ENCODE measurements at regions not wholly inside any gene's neighbourhood (a gene's known extent, or its start where the extent isn't known, plus 50 kb on each side); places are given as distances from the start of the nearest gene placed in this dataset.
A peak's percentile ranks its signal among the peaks of the same experiment; 100 is the strongest.
"Not testable (repeated sequence)": the region's sequence is repeated elsewhere in the genome, so short reads cannot be mapped to it uniquely, and the experiment has no call there.

DNA sequence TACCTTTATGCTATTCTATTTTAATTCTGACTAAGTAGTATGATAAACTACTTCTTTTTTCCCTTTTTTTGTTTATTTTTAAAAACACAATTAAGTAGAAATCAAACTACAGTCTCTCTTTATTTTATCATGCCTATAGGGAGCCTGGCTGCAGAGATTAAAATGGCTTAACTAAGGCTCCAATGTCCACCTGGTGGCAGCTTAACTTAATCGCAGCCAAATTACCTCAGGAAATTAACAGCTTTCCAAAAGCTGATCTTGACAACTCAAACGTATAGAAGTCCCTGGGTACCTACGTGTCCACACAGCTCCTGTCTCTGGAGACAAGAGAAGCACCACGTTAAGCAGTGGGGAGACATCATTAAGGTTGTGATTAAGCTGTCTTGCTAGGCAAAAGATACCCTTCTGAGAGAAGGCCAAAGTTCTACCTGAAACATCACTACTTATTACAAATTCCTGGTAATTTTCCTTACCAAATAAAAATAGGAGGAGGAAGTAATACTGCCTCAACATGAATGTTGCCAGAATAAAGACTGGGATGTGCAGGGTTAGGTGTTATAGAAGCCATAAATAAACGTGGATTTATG is 63.2 kb upstream of the SNX19 start:
- TF ChIP-seq, protein P1, sequence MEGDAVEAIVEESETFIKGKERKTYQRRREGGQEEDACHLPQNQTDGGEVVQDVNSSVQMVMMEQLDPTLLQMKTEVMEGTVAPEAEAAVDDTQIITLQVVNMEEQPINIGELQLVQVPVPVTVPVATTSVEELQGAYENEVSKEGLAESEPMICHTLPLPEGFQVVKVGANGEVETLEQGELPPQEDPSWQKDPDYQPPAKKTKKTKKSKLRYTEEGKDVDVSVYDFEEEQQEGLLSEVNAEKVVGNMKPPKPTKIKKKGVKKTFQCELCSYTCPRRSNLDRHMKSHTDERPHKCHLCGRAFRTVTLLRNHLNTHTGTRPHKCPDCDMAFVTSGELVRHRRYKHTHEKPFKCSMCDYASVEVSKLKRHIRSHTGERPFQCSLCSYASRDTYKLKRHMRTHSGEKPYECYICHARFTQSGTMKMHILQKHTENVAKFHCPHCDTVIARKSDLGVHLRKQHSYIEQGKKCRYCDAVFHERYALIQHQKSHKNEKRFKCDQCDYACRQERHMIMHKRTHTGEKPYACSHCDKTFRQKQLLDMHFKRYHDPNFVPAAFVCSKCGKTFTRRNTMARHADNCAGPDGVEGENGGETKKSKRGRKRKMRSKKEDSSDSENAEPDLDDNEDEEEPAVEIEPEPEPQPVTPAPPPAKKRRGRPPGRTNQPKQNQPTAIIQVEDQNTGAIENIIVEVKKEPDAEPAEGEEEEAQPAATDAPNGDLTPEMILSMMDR (IDR thresholded peaks at IDR 0.05; ENCODE audit: low read depth, low read length): peak; percentile 57
- no peak overlapping the region for H3K4me3 ChIP-seq (ENCODE audit: low read depth, low read length)

DNA sequence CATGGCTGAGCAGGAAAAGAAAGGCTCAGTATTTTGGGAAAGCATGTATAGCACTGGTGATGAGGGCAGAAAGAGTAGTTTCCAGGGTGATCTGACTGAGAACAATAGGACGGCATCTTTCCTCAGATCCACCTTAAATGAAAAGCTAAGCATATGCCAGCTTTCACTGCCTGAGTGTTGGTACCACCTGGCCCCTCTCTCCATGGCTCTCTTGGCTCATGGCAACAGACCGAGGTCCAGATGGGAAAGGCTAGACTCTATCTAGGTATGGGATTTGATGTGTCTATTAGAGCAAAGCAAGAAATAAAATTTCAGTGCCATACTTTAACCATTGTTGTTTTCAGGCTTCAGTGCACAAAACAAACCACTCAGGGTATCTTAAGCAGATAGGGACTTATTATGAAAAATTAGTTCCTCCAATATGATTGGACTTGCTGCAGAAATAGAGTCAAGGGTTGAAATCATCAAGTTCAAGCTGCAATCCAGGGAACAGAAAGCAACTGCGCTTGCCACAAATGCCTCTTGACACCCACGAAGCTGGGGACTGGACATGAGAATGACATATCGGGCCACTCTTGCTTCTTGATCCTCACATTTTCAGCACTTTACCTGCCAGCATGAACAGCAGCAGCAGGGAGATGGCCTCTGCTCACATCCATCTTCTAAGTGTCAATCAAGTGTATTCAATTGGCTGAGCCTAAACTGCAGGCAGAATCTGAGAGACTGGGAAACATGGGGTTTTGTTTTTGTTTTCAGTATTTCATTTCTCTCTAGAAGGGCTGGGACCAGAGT is 64.0 kb upstream of the SNX19 start:
- TF ChIP-seq, protein P1 (IDR thresholded peaks at IDR 0.05; ENCODE audit: low read depth, low read length): no peak
- H3K4me3 ChIP-seq (ENCODE audit: low read depth, low read length): no peak overlapping the region

DNA sequence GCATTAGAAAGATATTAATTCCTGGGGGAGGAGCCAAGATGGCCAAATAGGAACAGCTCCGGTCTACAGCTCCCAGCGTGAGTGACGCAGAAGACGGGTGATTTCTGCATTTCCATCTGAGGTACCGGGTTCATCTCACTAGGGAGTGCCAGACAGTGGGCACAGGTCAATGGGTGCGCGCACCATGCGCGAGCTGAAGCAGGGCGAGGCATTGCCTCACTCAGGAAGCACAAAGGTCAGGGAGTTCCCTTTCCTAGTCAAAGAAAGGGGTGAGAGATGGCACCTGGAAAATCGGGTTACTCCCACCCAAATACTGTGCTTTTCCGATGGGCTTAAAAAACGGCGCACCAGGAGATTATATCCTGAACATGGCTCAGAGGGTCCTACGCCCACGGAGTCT is 68.0 kb upstream of the SNX19 start:
- not testable (repeated sequence) for H3K4me3 ChIP-seq (ENCODE audit: low read depth, low read length)

DNA sequence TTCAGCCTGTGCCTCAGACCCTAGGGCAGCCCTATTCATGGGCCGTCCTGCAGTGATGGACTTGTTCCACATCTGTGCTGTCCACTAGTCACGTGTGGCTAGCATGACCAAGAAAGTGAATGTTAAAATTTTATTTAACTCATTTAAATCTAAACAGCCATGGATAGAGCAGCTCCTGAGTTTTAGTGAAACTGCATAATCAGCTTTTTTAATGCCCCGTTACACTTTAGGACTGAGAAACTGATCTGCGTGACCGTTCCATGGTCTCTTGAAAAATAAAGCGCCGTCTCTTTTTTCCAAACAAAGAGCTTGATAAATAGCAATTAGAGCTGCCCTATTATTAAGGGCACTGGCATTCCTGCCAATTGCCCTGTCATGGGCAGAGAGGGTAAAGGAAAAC is 76.5 kb upstream of the SNX19 start:
- H3K4me3 ChIP-seq (ENCODE audit: low read depth, low read length): no peak overlapping the region

DNA sequence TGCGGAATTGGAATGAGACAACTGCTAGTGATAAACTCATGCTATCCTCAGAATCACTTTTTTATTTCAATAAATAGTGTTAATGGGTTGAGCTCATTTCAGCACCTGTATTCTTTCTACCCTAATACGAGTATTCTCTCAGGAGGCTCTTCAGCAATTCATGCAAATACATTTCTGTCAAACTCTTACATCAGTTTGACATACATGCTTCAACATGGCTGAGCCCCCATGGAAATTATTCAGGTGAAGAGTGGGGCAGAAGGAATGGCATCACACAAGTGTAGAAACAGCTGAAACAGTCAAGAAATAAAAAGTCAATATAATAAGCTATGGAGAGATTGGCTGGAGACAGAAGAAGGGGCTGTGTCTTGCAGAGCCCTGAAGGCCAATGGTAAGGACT is 77.8 kb upstream of the SNX19 start:
- TF ChIP-seq, protein P1 (IDR thresholded peaks at IDR 0.05; ENCODE audit: low read depth, low read length): no peak

More for the DNA sequence above, 76.5 kb upstream of the SNX19 start:
- TF ChIP-seq, protein P1 (IDR thresholded peaks at IDR 0.05; ENCODE audit: low read depth, low read length): no peak

DNA sequence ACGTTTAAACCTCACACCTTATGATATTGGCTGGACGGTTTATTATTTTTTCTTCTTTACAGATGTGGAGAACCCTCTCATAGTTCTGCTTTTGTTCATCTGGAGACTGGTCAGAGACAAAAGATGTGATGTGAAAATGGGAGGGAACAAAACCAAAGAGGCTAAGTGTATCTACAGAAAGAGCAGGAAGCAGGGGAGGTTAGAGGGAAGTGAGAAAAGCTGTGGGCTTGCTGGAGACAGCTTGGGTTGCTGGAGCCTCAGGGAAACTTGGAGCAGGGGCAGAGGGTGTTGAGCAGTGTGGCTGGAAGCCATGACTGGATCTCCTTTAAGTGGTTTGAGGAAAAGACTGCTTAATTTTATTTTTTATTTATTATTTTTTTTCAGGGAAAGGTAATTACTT is 79.0 kb upstream of the SNX19 start:
- no peak overlapping the region for H3K4me3 ChIP-seq (ENCODE audit: low read depth, low read length)
- TF ChIP-seq, protein P1 (IDR thresholded peaks at IDR 0.05; ENCODE audit: low read depth, low read length): no peak

More for the DNA sequence above, 77.8 kb upstream of the SNX19 start:
- no peak overlapping the region for H3K4me3 ChIP-seq (ENCODE audit: low read depth, low read length)

DNA sequence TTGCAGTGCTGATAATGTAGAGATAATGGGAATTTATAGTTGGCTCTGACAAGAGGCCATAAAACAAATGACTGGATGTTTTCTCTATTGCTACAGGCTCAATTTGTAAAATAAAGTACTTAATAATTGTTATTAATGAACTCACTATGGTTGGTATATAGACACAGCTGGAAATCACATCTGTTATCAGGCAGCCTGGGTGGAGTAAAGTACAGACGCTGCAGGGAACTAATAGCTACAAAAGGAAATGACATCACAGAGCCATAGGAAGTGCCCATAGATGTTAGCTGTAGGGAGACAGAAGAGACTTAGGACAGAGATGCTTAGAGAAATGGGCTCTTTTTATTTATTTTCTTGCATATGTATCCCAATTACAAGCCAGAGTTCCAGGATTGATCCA is 81.0 kb upstream of the SNX19 start:
- TF ChIP-seq, protein P1 (IDR thresholded peaks at IDR 0.05; ENCODE audit: low read depth, low read length): no peak
- H3K4me3 ChIP-seq (ENCODE audit: low read depth, low read length): no peak overlapping the region
